Nephron progenitor cell (in vitro differentiated cells): ENCODE measurements at regions not wholly inside any gene's neighbourhood (a gene's known extent, or its start where the extent isn't known, plus 50 kb on each side); places are given as distances from the start of the nearest gene placed in this dataset.

Experiments
- DNase-seq: peaks from one replicate; pipeline ENCODE4 v3.0.0; 2021
- H3K27ac Mint-ChIP-seq: 2 replicates; pipeline ENCODE4 v1.8.0; 2021; ENCODE audit warnings: mild to moderate bottlenecking, moderate library complexity, mixed read lengths
- H3K27me3 Mint-ChIP-seq: 2 replicates; pipeline ENCODE4 v1.8.0; 2021; ENCODE audit warnings: mild to moderate bottlenecking, low read depth, mixed read lengths; ENCODE audit not compliant: poor library complexity
- H3K36me3 Mint-ChIP-seq: 2 replicates; pipeline ENCODE4 v1.8.0; 2021; ENCODE audit warnings: low read depth, mixed read lengths
- H3K4me1 Mint-ChIP-seq: 2 replicates; pipeline ENCODE4 v1.8.0; 2021; ENCODE audit warnings: mixed read lengths
- H3K4me3 Mint-ChIP-seq: 2 replicates; pipeline ENCODE4 v1.8.0; 2021; ENCODE audit warnings: mild to moderate bottlenecking, moderate library complexity, mixed read lengths
- H3K9me3 Mint-ChIP-seq: 2 replicates; pipeline ENCODE4 v1.8.0; 2021; ENCODE audit warnings: mild to moderate bottlenecking, moderate library complexity, mixed read lengths
- TF ChIP-seq, protein P1 (sequence below): fragments of 200-600 bp; sonication (generic); IDR thresholded peaks from 2 replicates; pipeline ENCODE4 v1.5.0; 2021; ENCODE audit warnings: antibody characterized with exemption

DNA sequence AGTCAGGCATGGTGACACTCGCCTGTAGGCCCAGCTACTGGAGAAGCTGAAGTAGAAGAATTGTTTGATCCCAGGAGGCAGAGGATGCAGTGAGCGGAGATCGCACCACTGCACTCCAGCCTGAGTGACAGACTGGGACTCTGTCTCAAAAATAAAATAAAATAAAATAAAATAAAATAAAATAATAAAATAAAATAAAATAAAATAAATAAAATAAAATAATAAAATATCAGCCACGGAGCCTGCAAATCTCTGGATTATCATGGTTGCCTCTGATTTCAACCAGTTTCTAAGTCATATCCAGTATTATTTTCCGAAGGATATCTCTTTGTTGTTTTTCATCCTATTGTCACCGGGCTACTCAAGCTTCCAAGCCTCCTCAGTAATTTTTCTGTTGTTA lies 51.7 kb upstream of the FZD8 start:
- TF ChIP-seq, protein P1, sequence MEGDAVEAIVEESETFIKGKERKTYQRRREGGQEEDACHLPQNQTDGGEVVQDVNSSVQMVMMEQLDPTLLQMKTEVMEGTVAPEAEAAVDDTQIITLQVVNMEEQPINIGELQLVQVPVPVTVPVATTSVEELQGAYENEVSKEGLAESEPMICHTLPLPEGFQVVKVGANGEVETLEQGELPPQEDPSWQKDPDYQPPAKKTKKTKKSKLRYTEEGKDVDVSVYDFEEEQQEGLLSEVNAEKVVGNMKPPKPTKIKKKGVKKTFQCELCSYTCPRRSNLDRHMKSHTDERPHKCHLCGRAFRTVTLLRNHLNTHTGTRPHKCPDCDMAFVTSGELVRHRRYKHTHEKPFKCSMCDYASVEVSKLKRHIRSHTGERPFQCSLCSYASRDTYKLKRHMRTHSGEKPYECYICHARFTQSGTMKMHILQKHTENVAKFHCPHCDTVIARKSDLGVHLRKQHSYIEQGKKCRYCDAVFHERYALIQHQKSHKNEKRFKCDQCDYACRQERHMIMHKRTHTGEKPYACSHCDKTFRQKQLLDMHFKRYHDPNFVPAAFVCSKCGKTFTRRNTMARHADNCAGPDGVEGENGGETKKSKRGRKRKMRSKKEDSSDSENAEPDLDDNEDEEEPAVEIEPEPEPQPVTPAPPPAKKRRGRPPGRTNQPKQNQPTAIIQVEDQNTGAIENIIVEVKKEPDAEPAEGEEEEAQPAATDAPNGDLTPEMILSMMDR, result no peak
- no peak for DNase-seq
- H3K4me3 Mint-ChIP-seq, result no peak overlapping the region
- H3K27me3 Mint-ChIP-seq, result peaks cover 91% of the 10 kb centered on the region
- H3K27ac Mint-ChIP-seq, result no peak overlapping the region
- H3K36me3 Mint-ChIP-seq, result no peaks in the 10 kb centered on the region
- peaks cover 51% of the 10 kb centered on the region for H3K4me1 Mint-ChIP-seq
- peaks cover 4% of the 10 kb centered on the region for H3K9me3 Mint-ChIP-seq
